ENCODE measurements at regions not wholly inside any gene's neighbourhood (a gene's known extent, or its start where the extent isn't known, plus 50 kb on each side); places are given as distances from the start of the nearest gene placed in this dataset.

GRCh38 chr6:91449539-91449938, 862.7 kb upstream of the MAP3K7 start:
- BruUV-seq (replicated peaks), result no TSS peak
- no peak overlapping the region for H3K4me3 ChIP-seq
- no peaks in the 10 kb centered on the region for H3K9me3 ChIP-seq (ENCODE audit: insufficient read depth, low read depth)
- TF ChIP-seq CTCF (conservative IDR thresholded peaks at IDR 0.05) (no peak), EZH2 (IDR thresholded peaks at IDR 0.05; ENCODE audit: low read depth) (no peak)
- no peaks in the 10 kb centered on the region for H3K4me1 ChIP-seq (replicated peaks; ENCODE audit: insufficient read depth)
- intact Hi-C loops (cut with micrococcal nuclease; ENCODE audit: unreplicated experiment), result no loop called here
- H3F3A ChIP-seq (ENCODE audit: insufficient read depth, low read depth), result no peaks in the 10 kb centered on the region
- DNase-seq, result no peak
- no peaks in the 10 kb centered on the region for H3K36me3 ChIP-seq (ENCODE audit: low read depth)
- no peaks in the 10 kb centered on the region for H3K79me2 ChIP-seq (ENCODE audit: low read depth)
- no peaks in the 10 kb centered on the region for H3K27me3 ChIP-seq (ENCODE audit: insufficient read depth, low read depth)
- CTCF ChIA-PET, result no interaction called here
- H3K4me2 ChIP-seq, result no peak overlapping the region
- no peaks in the 10 kb centered on the region for H3K9me2 ChIP-seq (ENCODE audit: insufficient read depth)
- H4K20me1 ChIP-seq (ENCODE audit: insufficient read depth), result no peaks in the 10 kb centered on the region
- no peak overlapping the region for H2AFZ ChIP-seq
- POLR2A ChIA-PET (ENCODE audit: unreplicated experiment), result no interaction called here
- no peak overlapping the region for H3K27ac ChIP-seq

DNA sequence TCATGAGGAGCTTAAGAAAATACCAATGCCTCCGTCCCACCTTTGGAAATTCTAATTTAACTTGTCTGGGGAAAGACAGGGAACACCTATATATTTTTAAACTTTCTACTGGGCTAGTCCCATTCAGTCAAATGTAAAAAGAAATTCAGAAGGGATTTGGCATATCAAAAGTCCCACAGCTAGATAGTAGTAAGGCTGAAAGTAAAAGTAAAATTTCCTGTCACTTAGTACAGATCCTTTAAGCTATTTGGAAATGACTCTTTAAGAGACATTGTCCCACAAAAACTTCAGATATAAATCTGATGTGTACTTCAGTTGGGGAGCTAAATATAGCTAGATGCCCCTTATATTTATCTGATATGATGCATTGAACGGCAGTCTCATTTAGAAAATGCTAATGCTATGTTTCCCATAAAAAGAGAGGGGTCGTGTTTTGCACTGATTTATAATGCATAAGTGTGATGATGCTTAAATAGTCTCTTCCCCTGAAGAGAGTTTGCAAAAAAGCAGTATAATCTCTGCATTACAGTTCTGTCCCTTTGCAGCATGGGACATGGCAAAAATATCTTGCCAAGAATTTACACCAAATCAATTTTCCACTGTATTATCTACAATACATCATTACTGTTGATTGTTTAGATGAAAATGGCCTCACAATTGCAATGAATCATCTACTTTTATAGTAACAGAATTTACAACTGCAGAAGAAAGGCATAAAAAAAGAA, 860.8 kb upstream of the MAP3K7 start:
- Histone ChIP-seq H3F3A (ENCODE audit: insufficient read depth, low read depth) (no peaks in the 10 kb centered on the region), H4K20me1 (ENCODE audit: insufficient read depth) (no peaks in the 10 kb centered on the region), H3K9me2 (ENCODE audit: insufficient read depth) (no peaks in the 10 kb centered on the region), H2AFZ (no peak overlapping the region), H3K4me1 (replicated peaks; ENCODE audit: insufficient read depth) (no peaks in the 10 kb centered on the region), H3K79me2 (ENCODE audit: low read depth) (no peaks in the 10 kb centered on the region), H3K9me3 (ENCODE audit: insufficient read depth, low read depth) (no peaks in the 10 kb centered on the region), H3K4me2 (no peak overlapping the region), H3K36me3 (ENCODE audit: low read depth) (no peaks in the 10 kb centered on the region), H3K27me3 (ENCODE audit: insufficient read depth, low read depth) (no peaks in the 10 kb centered on the region), H3K4me3 (no peak overlapping the region), H3K27ac (no peak overlapping the region)
- ChIA-PET POLR2A (ENCODE audit: unreplicated experiment) (no interaction called here), CTCF (no interaction called here)
- DNase-seq, result no peak
- BruUV-seq (replicated peaks), result no TSS peak
- TF ChIP-seq EZH2 (IDR thresholded peaks at IDR 0.05; ENCODE audit: low read depth) (no peak), CTCF (conservative IDR thresholded peaks at IDR 0.05) (no peak)
- intact Hi-C loops (cut with micrococcal nuclease; ENCODE audit: unreplicated experiment), result no loop called here

GRCh38 chr6:91447081-91447480, 860.2 kb upstream of the MAP3K7 start:
- H3F3A ChIP-seq (ENCODE audit: insufficient read depth, low read depth), result no peaks in the 10 kb centered on the region
- BruUV-seq (replicated peaks), result no TSS peak
- no peaks in the 10 kb centered on the region for H3K4me1 ChIP-seq (replicated peaks; ENCODE audit: insufficient read depth)
- ChIA-PET CTCF (no interaction called here), POLR2A (ENCODE audit: unreplicated experiment) (no interaction called here)
- H3K27ac ChIP-seq, result no peak overlapping the region
- H3K9me2 ChIP-seq (ENCODE audit: insufficient read depth), result no peaks in the 10 kb centered on the region
- H4K20me1 ChIP-seq (ENCODE audit: insufficient read depth), result no peaks in the 10 kb centered on the region
- H3K36me3 ChIP-seq (ENCODE audit: low read depth), result no peaks in the 10 kb centered on the region
- H3K27me3 ChIP-seq (ENCODE audit: insufficient read depth, low read depth), result no peaks in the 10 kb centered on the region
- H3K9me3 ChIP-seq (ENCODE audit: insufficient read depth, low read depth), result no peaks in the 10 kb centered on the region
- H3K4me3 ChIP-seq, result no peak overlapping the region
- TF ChIP-seq EZH2 (IDR thresholded peaks at IDR 0.05; ENCODE audit: low read depth), result no peak
- no peak for TF ChIP-seq CTCF (conservative IDR thresholded peaks at IDR 0.05)
- no peak for DNase-seq
- intact Hi-C loops (cut with micrococcal nuclease; ENCODE audit: unreplicated experiment), result no loop called here
- no peaks in the 10 kb centered on the region for H3K79me2 ChIP-seq (ENCODE audit: low read depth)
- no peak overlapping the region for H3K4me2 ChIP-seq
- no peak overlapping the region for H2AFZ ChIP-seq
